GM21381 (cell line): ENCODE measurements at regions not wholly inside any gene's neighbourhood (a gene's known extent, or its start where the extent isn't known, plus 50 kb on each side); places are given as distances from the start of the nearest gene placed in this dataset.

Experiments
- ATAC-seq: cut with Tn5 transposase; IDR thresholded peaks from one replicate; pipeline ENCODE4 v1.9.1; 2021; ENCODE audit warnings: mild to moderate bottlenecking, moderate library complexity; ENCODE audit not compliant: unreplicated experiment

DNA sequence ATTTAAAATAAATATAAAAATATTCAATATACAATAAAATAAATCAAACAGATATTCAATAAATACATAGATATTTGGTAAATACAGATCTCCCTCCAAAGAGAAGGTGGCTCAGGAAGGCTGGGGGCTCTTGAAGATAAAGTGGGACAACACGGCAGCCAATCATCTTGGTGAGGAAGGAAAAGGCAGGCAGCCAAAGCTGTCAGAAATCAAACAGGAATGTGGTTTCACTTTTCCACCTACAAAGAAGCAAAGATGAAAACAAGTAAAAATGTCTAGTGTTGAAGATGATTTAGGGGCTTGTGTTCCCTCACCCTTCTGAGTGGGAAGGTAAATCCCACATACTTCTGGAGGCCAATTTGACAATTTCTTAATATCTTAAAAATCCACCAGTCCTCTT lies 85.7 kb downstream of the B3GNT2 start:
- no peak for ATAC-seq

DNA sequence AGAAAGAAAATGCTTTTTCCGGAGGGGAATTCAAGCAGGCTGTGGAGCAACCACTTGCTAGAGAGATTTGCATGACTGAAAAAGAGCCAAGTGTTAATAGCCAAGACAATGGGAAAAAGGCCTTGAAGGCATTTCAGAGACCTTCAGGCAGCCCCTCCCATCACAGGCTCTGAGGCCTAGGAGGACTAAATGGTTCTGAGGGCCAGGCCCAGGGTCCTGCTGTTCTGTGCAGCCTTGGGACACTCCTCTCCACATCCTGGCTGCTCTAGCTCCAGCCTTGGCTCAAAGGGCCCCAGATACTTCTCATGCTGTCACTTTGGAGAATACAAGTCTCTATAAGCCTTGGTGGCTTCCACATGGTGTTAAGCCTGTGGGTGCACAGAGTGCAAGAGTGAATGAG lies 81.8 kb downstream of the B3GNT2 start:
- ATAC-seq, result no peak
